GM06990 (cell line): ENCODE measurements at regions not wholly inside any gene's neighbourhood (a gene's known extent, or its start where the extent isn't known, plus 50 kb on each side); places are given as distances from the start of the nearest gene placed in this dataset.

Experiments
- DNase-seq: peaks from one replicate; pipeline ENCODE4 v3.0.0-alpha.2; 2011; ENCODE audit not compliant: insufficient read length; ENCODE audit errors: extremely low read depth
- H3K27me3 ChIP-seq: replicated peaks from 2 replicates; pipeline ENCODE4 v1.6.0; 2011; ENCODE audit warnings: low read length; ENCODE audit not compliant: control insufficient read depth, insufficient read depth
- H3K36me3 ChIP-seq: 2 replicates; pipeline ENCODE4 v1.5.1; 2011; ENCODE audit warnings: low read length; ENCODE audit not compliant: control insufficient read depth, insufficient read depth
- H3K4me3 ChIP-seq: replicated peaks from 2 replicates; pipeline ENCODE4 v1.5.1; 2011; ENCODE audit warnings: low read depth, mild to moderate bottlenecking, control low read depth, low read length
- TF ChIP-seq, protein P1 (sequence below): IDR thresholded peaks from 2 replicates; pipeline ENCODE4 v1.5.1; 2011; ENCODE audit warnings: low read length, control low read depth, mild to moderate bottlenecking, inconsistent platforms; ENCODE audit not compliant: insufficient read depth, poor library complexity, severe bottlenecking

DNA sequence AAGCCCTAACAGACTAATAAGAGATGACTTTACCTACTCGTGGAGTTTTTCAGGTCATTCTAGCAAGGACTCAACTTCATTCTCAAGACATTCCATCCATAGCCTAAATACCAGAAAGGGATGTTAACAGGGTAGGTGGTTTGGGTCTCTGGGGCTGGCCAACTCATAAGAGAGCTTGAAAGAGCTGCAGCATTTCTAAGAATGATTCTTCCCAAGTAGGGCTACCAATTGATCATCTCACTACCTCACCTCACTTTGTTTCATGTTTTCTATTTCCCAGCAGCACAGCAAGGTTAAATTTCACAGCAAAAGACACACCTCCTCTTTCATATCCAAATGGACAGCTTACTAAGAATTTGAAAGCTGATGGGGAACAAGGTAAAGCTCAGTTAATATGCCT is 614.8 kb upstream of the DIPK2B start:
- Histone ChIP-seq H3K4me3 (no peak overlapping the region), H3K27me3 (no peaks in the 10 kb centered on the region), H3K36me3 (no peaks in the 10 kb centered on the region)
- DNase-seq, result no peak
- TF ChIP-seq, protein P1, sequence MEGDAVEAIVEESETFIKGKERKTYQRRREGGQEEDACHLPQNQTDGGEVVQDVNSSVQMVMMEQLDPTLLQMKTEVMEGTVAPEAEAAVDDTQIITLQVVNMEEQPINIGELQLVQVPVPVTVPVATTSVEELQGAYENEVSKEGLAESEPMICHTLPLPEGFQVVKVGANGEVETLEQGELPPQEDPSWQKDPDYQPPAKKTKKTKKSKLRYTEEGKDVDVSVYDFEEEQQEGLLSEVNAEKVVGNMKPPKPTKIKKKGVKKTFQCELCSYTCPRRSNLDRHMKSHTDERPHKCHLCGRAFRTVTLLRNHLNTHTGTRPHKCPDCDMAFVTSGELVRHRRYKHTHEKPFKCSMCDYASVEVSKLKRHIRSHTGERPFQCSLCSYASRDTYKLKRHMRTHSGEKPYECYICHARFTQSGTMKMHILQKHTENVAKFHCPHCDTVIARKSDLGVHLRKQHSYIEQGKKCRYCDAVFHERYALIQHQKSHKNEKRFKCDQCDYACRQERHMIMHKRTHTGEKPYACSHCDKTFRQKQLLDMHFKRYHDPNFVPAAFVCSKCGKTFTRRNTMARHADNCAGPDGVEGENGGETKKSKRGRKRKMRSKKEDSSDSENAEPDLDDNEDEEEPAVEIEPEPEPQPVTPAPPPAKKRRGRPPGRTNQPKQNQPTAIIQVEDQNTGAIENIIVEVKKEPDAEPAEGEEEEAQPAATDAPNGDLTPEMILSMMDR, result no peak

DNA sequence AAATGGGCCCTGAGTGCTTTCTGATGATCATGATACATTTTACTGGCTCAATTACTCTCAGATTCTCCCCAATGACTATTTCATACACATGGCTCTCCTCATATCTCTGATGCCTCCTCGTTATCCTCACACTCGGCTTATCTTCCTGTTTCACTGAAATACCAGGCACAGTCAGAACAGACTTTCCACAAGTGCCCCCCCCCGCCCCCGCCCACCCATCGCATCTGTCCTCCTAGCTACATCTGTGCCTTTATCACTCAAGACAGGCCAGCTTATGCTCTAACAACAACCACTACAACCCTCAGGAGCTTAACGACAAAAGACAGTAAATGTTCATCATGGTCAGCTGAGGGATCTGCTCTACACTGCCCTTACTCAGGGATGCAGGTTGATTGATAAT is 610.6 kb upstream of the DIPK2B start:
- no peaks in the 10 kb centered on the region for H3K27me3 ChIP-seq
- no peak overlapping the region for H3K4me3 ChIP-seq
- TF ChIP-seq, protein P1, result no peak
- H3K36me3 ChIP-seq, result no peaks in the 10 kb centered on the region
- no peak for DNase-seq

DNA sequence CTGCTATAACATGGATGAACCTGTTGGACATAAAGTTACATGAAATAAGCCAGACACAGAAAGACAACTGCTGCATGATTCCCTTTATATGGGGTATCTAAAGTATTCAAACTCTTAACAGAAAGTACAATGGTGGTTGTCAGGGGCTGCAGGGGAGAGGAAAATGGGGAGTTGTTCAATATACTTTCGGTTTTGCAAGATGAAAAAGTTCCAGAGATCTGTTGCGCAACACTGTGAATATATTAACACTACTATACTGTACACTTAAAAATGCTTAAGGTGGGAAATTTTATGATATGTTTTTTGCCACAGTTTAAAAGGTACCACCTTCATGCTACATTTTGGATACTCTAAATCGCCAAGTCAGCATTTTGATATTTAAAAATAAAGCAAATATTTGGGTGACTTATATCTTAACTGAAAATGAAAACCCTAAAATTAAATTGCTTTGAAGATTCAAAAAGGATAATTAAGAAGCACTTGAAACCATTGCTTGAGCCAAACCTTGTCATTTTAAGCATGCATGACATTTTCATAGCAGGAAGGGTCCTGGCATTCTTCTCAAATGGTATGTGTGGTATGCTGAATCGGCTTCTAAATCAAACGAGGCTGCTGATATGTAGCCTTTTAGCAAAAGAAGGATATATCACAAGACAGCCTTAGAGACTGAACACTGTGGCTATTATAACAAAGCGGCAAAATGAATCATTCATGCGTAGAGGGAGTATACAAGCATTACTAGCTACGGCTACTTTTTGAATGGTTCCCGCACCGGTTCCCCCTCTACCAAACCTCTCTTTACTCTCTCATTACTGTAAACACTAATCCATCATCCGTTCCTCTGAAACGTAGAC is 607.1 kb upstream of the DIPK2B start:
- Histone ChIP-seq H3K36me3 (no peaks in the 10 kb centered on the region), H3K4me3 (no peak overlapping the region), H3K27me3 (no peaks in the 10 kb centered on the region)
- no peak for DNase-seq
- TF ChIP-seq, protein P1, result no peak

DNA sequence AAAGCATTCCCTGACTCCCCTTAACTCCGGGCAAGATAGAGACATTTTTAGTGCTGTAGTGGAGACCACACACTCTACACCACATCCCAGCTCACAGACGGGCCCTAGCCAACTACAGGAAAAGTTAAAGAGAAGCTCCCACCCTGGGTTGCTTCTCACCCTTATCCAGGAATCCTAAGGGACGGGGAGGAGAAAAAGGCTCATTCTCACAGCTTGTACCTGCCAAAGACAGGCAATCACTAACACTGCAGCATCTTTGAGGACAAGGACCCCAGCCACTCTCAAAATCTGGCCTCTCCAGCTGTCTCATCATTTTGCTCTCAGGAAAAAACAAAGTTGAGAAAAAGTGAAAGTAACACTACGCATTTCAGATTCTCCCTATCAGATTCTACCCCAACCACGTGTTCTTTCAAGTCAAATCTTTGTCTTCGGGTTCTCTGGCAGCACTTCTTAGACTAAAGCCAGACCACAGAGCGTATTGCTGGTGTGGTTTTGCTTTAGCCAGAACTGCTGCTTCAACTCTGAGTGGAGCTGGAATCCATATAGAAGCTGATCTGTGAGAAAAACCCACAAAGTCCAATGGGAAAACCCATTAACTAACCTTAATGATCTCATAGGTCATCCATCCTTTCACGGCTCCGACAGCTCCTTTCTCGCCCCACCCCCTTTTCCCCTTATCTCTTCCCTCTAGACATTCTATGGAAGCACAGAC is 605.9 kb upstream of the DIPK2B start:
- Histone ChIP-seq H3K4me3 (no peak overlapping the region), H3K36me3 (no peaks in the 10 kb centered on the region), H3K27me3 (no peaks in the 10 kb centered on the region)
- TF ChIP-seq, protein P1, result no peak
- DNase-seq, result peak; percentile 16

DNA sequence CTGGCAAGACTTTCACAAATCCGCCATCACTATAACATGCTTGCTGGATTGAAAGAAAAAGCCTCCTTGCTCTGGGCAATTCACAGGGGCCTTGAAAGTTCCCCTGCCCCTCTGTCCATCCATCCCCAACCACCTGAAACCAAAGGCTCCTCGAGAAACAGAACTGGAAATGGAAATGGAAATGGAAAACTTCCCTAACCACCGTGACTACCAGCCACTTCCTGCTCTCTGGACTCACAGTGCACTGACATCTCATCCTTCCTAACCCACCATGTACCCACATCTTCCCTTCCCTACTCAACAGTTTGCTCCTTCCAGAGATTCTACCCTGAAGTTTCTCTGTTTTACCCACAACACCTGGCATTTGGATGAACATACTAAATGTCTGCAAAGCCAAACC is 603.6 kb upstream of the DIPK2B start:
- TF ChIP-seq, protein P1, result no peak
- DNase-seq, result no peak
- Histone ChIP-seq H3K27me3 (no peaks in the 10 kb centered on the region), H3K36me3 (no peaks in the 10 kb centered on the region), H3K4me3 (no peak overlapping the region)
